Esophagus muscularis mucosa (tissue), 4 donors: ENCODE measurements at regions not wholly inside any gene's neighbourhood (a gene's known extent, or its start where the extent isn't known, plus 50 kb on each side); places are given as distances from the start of the nearest gene placed in this dataset.

Source experiments
- DNase-seq: peaks from one replicate; pipeline ENCODE4 v3.0.0-alpha.2; 2017; ENCODE audit errors: extremely low spot score
- H3K27ac ChIP-seq, 4 donors: fragments of 200-600 bp; sonication (generic); replicated peaks in 1 of 4; 1 replicate in 3 of 4; 2 replicates in 1 of 4; pipeline ENCODE4 v1.5.1; 2016 to 2019; ENCODE audit warnings: mild to moderate bottlenecking in 1 of 4
- H3K27me3 ChIP-seq, 4 donors: fragments of 200-600 bp; sonication (generic); one replicate each; pipeline versions ENCODE4 v1.5.1 to v1.6.0; 2016 to 2019
- H3K36me3 ChIP-seq, 4 donors: fragments of 200-600 bp; sonication (generic); one replicate each; pipeline ENCODE4 v1.5.1; 2016 to 2019
- H3K4me1 ChIP-seq, 4 donors: fragments of 200-600 bp; sonication (generic); one replicate each; pipeline ENCODE4 v1.5.1; 2016 to 2019
- H3K4me3 ChIP-seq, 4 donors: fragments of 200-600 bp; sonication (generic); 1 replicate in 2 of 4; 2 replicates in 2 of 4; pipeline ENCODE4 v1.5.1; 2016 to 2019; ENCODE audit warnings: mild to moderate bottlenecking in 4 of 4, moderate library complexity in 1 of 4
- H3K9me3 ChIP-seq, 4 donors: fragments of 200-600 bp; sonication (generic); 1 replicate in 3 of 4; 2 replicates in 1 of 4; pipeline ENCODE4 v1.5.1; 2016 to 2019
- CTCF ChIP-seq, 3 experiments: fragments of 200-600 bp in 2 of 3; fragments of 450-650 bp in 1 of 3; sonication (generic) in 2 of 3; IDR thresholded peaks; one replicate each; pipeline ENCODE4 v1.5.1; 2017 to 2019; ENCODE audit warnings: antibody characterized with exemption in 3 of 3, mild to moderate bottlenecking in 2 of 3, moderate library complexity in 1 of 3
- EP300 ChIP-seq: sonication (generic); formaldehyde crosslinking; IDR thresholded peaks from one replicate; pipeline ENCODE4 v1.6.1; 2017; ENCODE audit warnings: antibody characterized with exemption
- POLR2A ChIP-seq: fragments of 450-650 bp; IDR thresholded peaks from one replicate; pipeline ENCODE4 v1.6.1; 2017; ENCODE audit warnings: antibody characterized with exemption, moderate library complexity, mild to moderate bottlenecking, low read depth
- POLR2AphosphoS5 ChIP-seq, 2 donors: sonication (generic); formaldehyde crosslinking; IDR thresholded peaks; one replicate each; pipeline ENCODE4 v1.6.1; 2017; ENCODE audit warnings: antibody characterized with exemption in 2 of 2
- WGBS: methylation state at CpG from one replicate; pipeline ENCODE4 v1.1.5; 2018; 5-methylcytosine and 5-hydroxymethylcytosine counted together
- intact Hi-C: fragments of 100-400 bp; cut with DNase I; formaldehyde crosslinking; loops from one replicate; pipeline ENCODE4 v1.15.1; 2023

GRCh38 chr13:61156753-61157152 is 258.9 kb downstream of the PCDH20 start:
- H3K36me3 ChIP-seq = no peaks in the 10 kb centered on the region
- intact Hi-C loops = no loop called here
- TF ChIP-seq EP300 (no peak), CTCF (IDR thresholded peaks at IDR 0.05) (no peak)
- WGBS = 64% methylated on average over 1 of the region's 1 CpG
- no peak overlapping the region for H3K4me3 ChIP-seq
- no peaks in the 10 kb centered on the region for H3K27me3 ChIP-seq
- H3K4me1 ChIP-seq = peaks cover 0 to 10% (median 6%) of the 10 kb centered on the region in 4 donors
- DNase-seq = no peak
- H3K27ac ChIP-seq = no peak overlapping the region
- H3K9me3 ChIP-seq = no peaks in the 10 kb centered on the region

DNA sequence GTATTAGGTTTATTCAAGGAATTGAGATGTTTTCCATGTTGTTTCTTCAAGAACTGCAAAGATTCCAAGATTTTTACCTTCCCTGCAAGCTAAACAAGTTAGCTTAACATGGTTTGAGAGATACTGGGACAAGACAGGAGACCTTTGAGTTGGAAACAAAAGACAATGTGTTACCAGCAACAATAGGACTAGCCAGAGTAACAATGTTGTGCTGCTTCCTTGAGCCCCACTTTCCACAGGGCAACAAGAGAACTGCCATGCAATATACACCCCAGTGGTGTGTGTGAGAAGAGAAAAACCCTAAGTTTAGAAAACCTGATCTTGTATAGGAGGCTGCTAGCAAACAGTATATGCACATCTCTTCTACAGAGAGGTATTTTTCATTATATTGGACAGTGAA is 264.6 kb downstream of the PCDH20 start:
- Histone ChIP-seq H3K9me3 (no peaks in the 10 kb centered on the region), H3K27me3 (no peaks in the 10 kb centered on the region), H3K4me3 (no peak overlapping the region), H3K4me1 (no peaks in the 10 kb centered on the region), H3K27ac (no peak overlapping the region), H3K36me3 (no peaks in the 10 kb centered on the region)
- TF ChIP-seq POLR2A (no peak), EP300 (no peak), CTCF (IDR thresholded peaks at IDR 0.05) (no peak), POLR2AphosphoS5 (IDR thresholded peaks at IDR 0.05) (no peak)
- intact Hi-C loops = no loop called here
- DNase-seq = no peak

DNA sequence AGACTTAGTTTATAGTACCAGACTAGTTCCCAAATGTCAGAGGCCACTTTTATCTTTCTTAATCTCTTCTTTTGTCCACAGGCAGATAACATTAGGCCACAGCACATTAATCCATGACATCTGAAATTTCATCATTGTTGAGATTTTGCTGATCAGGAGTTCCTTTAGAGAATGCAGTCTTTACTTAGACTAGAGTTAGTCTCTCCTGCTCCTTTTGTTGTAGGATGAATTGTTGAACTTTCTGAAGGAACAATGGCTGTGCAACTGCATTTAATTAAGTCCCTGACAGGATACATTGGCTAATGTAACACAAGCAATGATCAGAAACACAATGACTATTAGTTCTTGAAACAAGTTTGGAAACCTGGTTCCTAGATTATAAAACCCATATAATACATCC is 266.3 kb downstream of the PCDH20 start:
- intact Hi-C loops = no loop called here
- DNase-seq = no peak
- H3K27ac ChIP-seq = no peak overlapping the region
- no peaks in the 10 kb centered on the region for H3K27me3 ChIP-seq
- H3K4me1 ChIP-seq = peaks cover 0 to 11% (median 8%) of the 10 kb centered on the region in 4 donors
- H3K4me3 ChIP-seq = no peak overlapping the region
- no peaks in the 10 kb centered on the region for H3K9me3 ChIP-seq
- no peaks in the 10 kb centered on the region for H3K36me3 ChIP-seq
- TF ChIP-seq EP300 (no peak), CTCF (IDR thresholded peaks at IDR 0.05) (no peak), POLR2A (no peak), POLR2AphosphoS5 (IDR thresholded peaks at IDR 0.05) (no peak)

DNA sequence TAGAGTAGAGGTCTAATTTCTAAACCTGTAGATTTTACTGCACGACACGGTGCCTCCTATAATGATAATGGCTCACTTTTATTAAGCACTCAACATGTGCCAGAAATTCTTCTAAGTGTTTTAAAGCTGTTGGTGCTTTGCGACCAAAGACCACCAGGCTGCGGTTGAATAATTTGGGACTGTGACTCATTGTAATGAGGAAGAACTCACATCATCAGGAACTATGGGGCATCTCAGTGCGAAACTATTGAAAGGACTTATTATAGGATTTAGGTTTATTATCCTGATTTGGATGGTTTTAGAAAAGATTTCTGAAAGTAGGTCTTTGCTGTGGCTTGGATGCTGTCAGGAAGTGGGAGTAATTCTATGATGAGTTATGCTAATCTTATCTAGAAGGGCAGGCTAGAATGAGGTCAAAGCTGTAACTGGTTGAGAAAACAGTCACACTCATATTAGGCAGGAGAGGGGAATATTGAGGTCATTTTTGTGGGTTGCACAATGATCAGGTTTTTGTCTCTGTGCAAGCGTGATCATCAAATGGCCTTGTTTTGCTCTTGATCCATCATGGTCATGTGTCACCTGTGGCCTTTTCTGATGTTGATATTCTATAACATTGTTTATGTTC is 266.8 kb downstream of the PCDH20 start:
- no peak for DNase-seq
- Histone ChIP-seq H3K27ac (no peak overlapping the region), H3K27me3 (no peaks in the 10 kb centered on the region), H3K4me1 (peaks cover 0 to 15% (median 12%) of the 10 kb centered on the region in 4 donors), H3K9me3 (no peaks in the 10 kb centered on the region), H3K4me3 (no peak overlapping the region), H3K36me3 (no peaks in the 10 kb centered on the region)
- no peak for TF ChIP-seq POLR2A
- TF ChIP-seq CTCF (IDR thresholded peaks at IDR 0.05) = no peak
- no peak for TF ChIP-seq POLR2AphosphoS5 (IDR thresholded peaks at IDR 0.05)
- TF ChIP-seq EP300 = no peak
- 88% methylated on average over 6 of the region's 6 CpGs for WGBS
- intact Hi-C loops = no loop called here

- Histone ChIP-seq H3K4me1 (peaks cover 0 to 21% (median 12%) of the 10 kb centered on the region in 4 donors), H3K4me3 (no peak overlapping the region), H3K27ac (no peak overlapping the region), H3K27me3 (no peaks in the 10 kb centered on the region), H3K36me3 (no peaks in the 10 kb centered on the region), H3K9me3 (no peaks in the 10 kb centered on the region)
- 86% methylated on average over 1 of the region's 1 CpG for WGBS
- TF ChIP-seq POLR2AphosphoS5 (IDR thresholded peaks at IDR 0.05) (no peak), POLR2A (no peak), EP300 (no peak), CTCF (IDR thresholded peaks at IDR 0.05) (no peak)
- intact Hi-C loops = no loop called here
- no peak for DNase-seq
Measured at GRCh38 chr13:61148211-61148610, 267.4 kb downstream of the PCDH20 start.
